22Rv1 (cell line): ENCODE measurements at regions not wholly inside any gene's neighbourhood (a gene's known extent, or its start where the extent isn't known, plus 50 kb on each side); places are given as distances from the start of the nearest gene placed in this dataset.

ENCODE experiments used
- CTCF ChIP-seq: fragments of 450-650 bp; IDR thresholded peaks from 2 replicates; pipeline ENCODE4 v1.5.1; 2017; ENCODE audit warnings: mild to moderate bottlenecking
- ZFX ChIP-seq: fragments of 450-650 bp; IDR thresholded peaks from 2 replicates; pipeline ENCODE4 v1.6.1; 2017; ENCODE audit warnings: antibody characterized with exemption, borderline replicate concordance

- no peak for TF ChIP-seq CTCF
- TF ChIP-seq ZFX: no peak
Observed at GRCh38 chr2:215746887-215747615, 266.3 kb downstream of the MREG start.
